ENCODE measurements at regions not wholly inside any gene's neighbourhood (a gene's known extent, or its start where the extent isn't known, plus 50 kb on each side); places are given as distances from the start of the nearest gene placed in this dataset.

DNA sequence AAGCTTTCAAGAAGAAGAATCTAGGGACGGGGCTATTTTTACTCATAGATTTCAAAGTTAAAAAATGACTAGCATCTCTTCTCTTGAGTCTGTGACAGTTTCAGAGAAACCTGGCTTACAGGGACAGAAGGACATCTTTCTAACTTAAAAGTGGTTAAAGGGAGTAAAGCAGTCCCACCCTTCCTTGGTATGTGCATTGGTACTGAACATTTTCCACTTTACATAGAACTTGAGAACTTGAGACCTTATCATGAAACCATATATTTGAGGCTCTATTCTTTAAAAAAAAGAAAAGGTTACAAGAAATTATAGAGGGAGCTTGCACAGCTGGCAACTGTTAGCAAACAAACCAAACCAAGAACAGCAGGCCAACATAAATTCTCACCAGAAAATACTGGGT is 73.4 kb upstream of the GAREM1 start:
- no peak for DNase-seq (ENCODE audit: low spot score)

DNA sequence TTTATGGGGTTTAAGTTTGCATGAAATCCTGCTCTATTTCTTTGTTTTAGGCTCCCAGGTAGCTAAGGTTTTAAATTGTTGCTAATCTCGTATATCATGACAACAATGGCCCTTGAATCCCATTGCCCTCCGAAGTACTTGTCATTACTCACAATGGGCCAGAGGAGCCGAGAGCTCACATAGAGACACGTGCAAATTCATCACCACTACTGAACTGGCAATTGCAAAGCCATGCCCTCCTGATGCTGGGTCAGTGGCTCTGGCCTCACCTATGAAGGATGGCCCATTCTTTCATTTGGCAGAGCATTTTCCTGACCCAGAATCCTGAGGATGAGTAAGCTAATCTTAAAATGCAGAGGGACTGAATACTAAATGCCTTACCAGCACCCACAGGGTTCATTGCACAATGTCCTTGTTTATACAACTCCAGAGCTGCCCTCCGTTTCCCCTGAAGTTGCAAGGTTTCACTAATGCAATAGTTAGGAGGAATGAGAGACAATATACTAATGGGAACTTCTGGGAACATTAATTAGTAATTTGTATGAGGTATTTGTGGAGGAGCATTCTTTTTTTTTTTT is 71.6 kb upstream of the GAREM1 start:
- no peak for DNase-seq (ENCODE audit: low spot score)

DNA sequence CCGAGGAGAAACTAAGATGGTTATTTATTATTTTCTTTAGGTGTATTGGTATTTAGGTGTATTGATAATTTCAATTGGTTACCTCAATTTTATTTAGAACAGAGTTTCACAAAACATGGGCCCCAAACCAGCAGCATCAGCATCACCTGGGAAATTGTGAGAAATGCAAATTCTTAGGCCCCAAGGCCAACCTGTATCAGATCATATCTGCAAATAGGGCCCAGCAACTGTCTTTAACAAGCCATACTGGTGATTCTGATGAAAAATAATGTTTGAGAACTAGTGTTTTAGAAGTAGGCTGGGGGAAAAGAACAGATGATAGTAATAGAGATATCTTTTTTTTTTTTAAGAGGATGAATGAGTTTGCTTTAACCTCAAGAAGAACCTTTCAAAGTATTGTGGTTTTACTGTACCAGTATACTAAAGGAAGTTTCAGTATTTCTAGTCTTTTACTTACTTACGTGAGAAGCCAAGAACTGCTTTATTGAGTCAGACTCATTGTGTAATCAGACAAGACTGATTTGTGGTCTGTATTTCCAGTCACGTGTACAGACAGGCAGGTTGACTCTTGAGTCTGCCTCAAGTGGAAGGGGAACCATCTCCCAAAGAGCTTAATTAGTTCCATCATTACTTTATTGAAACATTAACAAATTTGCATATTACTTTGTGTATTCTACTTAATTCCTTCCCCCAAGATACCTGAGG is 60.4 kb upstream of the GAREM1 start:
- no peak for DNase-seq (ENCODE audit: low spot score)

DNA sequence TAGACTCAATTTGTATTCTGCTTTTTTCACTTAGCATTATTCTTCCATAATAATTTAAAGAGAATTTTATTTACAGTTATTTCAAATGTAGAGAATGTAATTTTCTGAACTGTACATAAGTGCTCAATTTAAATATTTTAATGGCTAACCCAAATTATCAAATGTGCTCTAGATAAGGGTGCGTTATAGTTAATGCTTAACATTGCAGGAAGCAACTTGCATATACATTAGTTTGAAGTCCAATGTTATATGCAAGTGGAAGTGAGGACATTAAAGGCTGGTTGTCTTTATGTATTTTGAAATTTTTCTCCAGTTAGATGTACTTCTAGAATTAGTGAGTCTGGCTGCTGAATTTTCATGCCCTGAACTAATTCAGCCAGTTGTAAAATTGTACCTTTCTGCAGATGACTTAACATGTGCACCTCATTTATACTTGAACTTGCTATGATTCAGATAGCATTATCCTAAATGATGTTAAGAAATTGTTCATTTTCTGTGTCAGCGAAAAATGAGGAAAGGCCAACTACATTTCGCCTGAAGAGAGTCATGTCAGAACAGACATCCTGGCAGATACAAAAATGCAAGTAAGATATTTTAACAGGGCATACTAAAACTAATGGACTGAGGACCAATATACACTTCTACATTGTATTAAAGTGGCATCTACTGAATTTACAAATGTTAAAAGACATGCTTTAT is 59.2 kb upstream of the GAREM1 start:
- no peak for DNase-seq (ENCODE audit: low spot score)

DNA sequence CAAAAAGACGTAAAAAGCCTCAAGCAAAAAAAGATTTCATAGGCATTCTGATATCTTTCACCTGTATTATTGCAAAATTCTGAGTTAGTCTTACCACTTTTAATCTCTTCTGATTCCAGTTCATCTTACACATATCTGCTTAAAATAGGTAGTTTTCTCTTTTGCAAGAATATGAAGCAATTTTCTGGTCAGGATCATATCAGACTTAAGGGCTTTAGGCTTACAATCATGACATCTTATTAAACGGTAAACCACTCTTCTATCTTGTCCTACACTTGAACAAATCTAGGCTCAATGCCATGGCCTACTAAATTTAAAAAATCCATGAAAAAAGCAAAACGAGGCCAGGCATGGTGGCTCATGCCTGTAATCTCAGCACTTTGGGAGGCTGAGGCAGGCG is 50.1 kb upstream of the GAREM1 start:
- no peak for DNase-seq (ENCODE audit: low spot score)

Measured in ureter (tissue), 1 donor.